Stimulated activated CD4-positive, alpha-beta T cell treated with anti-CD3 and anti-CD28 coated beads, Interleukin-4, amount 100 ng/mL, for 48 hours (primary cell): ENCODE measurements at regions not wholly inside any gene's neighbourhood (a gene's known extent, or its start where the extent isn't known, plus 50 kb on each side); places are given as distances from the start of the nearest gene placed in this dataset.
"Not testable (repeated sequence)": the region's sequence is repeated elsewhere in the genome, so short reads cannot be mapped to it uniquely, and the experiment has no call there.

ENCODE experiments used
- DNase-seq, 2 donors: peaks; one replicate each; pipeline ENCODE4 v3.0.0-alpha.2; 2020; ENCODE audit warnings: low read depth in 2 of 2

- no peak for DNase-seq
Observed at GRCh38 chrX:1103360-1103759, 109.1 kb downstream of the CRLF2 start.

DNA sequence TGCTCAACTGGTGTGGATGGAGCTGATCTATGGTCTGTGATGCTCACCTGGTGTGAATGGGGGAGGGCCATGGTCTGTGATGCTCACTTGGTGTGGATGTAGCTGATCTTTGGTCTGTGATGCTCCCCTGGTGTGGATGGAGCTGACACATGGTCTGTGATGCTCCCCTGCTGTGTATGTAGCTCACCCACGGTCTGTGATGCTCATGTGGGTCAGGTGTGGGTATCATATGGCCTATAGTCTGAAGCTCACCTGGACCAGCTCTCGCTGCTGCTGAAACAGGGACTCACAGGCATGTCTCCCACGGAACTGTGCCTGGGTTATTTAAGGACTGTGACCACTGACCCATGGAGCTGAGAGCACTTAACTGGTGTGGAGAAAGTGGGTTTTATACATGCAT lies 109.7 kb downstream of the CRLF2 start:
- DNase-seq, result no peak

DNA sequence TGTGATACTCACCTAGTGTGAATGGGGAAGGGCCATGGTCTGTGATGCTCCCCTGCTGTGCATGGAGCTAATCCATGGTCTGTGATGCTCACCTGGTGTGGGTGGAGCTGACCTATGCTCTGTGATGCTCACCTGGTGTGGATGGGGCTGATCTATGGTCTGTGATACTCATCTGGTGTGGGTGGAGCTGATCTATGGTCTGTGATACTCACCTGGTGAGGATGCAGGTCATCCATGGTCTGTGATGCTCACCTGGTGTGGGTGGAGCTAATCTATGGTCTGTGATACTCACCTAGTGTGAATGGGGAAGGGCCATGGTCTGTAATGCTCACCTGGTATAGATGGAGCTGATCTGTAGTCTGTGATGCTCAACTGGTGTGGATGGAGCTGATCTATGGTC lies 110.2 kb downstream of the CRLF2 start:
- not testable (repeated sequence) for DNase-seq

DNA sequence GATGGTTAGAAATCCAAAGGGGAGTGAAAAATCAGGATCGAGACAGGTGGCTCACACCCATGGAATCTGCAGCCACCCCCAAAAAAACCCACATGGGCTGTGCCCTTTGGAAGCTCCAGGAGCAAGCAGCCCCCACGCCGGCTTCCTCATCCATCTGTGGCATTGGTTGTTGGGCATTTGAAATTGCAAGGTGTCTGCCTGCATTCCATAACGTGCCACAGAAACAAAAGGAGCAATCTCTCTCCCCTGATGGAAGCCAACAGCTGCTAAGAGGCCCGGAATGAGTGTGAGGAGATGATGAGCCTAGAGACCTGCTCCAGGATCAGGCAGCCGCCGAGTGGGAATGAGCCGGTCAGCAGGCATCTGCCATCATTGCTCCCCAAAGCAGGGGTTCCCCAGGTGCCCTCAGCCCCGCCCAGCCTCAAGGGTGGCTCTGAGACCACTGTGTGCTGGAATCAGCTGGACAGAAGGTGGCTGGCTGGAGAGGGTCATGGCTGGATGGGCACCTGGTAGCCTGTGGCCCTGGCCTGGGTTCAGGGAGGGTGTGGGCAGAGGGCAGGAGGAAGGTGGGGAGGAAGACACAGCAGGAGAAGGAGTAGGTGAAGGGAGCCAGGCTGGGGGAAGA lies 113.2 kb downstream of the CRLF2 start:
- DNase-seq, result no peak

GRCh38 chrX:1097328-1097727 lies 115.1 kb downstream of the CRLF2 start:
- DNase-seq, result no peak

DNA sequence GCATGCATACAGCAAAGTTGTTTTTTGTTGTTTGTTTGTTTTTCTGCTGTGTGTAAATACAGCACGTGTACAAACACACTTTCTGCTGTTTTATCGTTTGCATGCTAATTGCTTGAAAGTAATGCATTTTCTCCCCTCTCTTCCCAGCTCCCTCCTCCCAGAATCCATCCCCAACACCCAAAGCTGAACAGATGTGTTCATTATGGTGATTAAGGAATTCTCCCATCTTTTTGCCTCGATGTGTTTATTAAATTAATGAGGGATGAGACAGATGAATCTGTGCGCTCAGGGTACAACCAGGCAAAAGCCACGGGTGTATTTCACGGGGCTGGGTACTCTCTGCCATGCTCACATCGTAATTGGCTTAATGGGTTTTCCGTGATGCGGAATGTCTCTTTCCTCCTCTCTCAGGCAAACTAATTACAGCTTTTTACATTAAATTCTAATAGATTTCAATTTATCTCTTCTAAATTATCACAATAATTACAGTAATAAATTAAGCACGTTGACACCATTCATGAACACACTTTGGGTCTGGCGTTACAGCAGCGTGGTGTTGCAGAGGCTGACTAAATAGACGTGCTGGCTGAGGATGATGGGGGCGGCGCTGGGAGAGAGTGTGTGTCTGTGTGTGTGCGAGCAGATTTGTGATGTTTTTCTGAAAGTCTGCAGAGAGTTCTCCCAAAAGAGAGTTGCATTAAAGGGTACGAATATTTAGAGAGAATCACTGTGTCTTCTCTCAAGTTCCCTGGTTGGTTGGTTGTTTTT lies 117.7 kb downstream of the CRLF2 start:
- DNase-seq, result no peak

DNA sequence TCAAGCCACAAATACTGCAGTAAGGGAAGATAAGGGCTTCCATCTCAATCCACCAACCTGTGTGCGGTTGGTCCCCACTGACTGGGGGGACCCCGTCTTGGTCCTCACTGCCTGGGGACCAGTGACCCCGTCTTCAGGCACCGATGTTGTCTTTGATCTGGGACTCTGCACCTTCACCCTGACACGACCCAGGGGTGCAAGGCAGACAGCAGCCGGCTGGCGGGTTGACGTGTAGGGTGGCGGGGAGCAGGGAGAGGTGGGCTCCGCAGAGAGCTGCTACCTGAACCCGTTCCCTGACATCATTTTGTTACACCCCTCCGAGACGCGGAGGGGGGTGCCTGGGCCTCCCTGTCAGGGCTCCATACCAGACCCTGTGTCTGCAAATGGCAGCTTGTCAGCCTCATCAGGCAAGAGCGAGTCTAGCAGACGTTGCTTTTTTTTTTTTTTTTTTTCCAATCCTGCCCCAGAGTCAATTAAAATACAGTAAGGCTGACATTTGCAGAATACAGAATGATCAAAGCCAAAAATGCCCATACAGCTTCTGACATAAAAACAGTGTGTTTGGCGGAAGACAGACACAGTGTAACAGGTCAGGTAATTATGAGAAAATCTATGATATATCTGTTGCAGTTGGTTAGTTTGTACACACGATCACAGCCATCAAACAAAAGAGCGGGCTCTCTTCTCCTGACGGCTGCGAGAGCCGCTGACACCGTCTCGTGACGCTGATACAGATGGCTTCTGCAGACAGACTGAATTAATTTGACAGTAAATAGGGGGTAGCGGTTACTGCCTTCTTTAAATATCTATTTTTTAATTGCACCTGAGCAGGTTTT lies 118.6 kb downstream of the CRLF2 start:
- DNase-seq, result no peak

- peak; percentile 15 to 24 for DNase-seq
Observed at GRCh38 chrX:1093121-1093520, 119.3 kb downstream of the CRLF2 start.

DNA sequence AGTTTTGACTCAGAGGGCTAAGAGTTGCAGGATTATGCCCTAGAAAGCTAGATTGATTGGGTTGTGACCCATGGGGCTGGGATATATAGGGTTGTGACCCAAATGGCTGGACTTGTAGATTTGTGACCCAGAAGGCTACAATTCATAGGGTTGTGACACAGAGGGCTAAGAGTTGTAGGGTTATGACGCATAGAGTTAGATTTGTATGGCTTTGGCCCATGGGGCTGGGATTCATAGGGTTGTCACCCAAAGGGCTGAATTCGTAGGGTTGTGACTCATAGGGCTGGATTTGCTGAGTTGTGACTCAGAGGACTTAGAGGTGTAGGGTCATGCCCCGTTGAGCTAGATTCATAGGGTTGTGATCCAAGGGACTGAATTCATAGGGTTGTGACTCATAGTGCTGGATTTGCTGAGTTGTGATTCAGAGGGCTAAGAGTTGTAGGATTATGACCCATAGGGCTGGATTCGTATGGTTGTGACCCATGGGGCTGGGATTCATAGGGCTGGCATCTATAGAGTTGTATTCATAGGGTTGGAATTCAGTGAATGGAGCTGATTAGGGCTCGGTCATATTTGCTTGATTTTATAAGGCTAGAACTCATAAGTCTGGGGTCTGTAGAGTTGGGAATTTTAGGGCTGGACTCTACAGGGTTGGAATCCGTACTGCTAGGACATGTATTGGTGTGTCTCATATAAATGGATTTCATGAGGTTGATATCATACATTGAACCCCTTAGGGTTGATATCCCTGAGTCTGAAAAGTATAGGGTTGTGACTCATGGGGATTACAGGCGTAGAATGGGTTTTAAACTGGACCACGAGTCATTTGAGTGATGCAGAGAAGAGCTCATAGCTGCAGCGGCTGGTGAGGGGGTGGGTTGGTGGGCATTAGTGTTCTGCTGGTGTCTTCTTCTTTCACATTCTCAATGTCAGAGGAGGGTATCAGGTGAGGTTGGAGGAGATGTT lies 125.7 kb downstream of the CRLF2 start:
- no peak for DNase-seq

DNA sequence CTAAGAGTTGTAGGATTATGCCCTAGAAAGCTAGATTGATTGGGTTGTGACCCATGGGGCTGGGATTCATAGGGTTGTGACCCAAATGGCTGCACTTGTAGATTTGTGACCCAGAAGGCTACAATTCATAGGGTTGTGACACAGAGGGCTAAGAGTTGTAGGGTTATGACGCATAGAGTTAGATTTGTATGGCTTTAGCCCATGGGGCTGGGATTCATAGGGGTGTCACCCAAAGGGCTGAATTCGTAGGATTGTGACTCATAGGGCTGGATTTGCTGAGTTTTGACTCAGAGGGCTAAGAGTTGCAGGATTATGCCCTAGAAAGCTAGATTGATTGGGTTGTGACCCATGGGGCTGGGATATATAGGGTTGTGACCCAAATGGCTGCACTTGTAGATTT lies 126.6 kb downstream of the CRLF2 start:
- DNase-seq, result not testable (repeated sequence)

DNA sequence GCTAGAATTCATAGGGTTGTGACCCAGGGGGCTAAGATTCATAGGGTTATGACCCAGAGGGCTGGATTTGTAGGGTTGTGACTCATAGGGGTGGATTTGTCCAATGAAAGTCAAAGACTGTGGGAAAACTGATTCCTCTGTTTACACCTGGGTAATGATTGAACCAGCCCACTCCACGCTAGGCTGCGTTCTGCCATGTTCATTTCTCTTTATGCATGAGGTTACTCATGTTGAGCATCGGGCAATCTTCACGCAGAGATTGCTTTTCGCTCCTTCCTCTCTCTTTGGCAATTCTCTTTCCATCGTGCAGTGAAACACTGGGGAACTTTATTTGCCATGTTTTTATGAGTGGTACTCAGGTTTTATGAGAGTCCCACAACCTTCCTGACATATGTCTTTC lies 127.8 kb downstream of the CRLF2 start:
- DNase-seq, result no peak

- no peak for DNase-seq
Observed at GRCh38 chrX:1076871-1077651, 135.4 kb downstream of the CRLF2 start.

DNA sequence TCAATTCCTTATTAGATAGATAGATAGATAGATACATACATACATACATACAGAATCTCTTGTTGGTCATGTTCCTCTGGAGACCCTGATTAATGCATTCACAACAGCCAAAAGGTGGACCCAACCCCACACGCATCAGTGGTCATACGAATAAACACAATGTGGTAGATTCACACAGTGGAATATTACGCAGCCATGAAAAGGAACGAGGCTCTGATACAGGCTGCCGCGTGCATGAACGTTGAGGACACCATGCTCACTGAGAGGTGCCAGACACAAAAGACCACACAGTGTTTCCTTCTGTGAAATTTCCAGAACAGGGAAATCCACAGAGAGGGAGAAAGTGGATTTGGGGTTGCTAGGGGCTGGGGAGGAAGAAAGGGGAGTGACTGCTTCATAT lies 136.7 kb downstream of the CRLF2 start:
- no peak for DNase-seq

GRCh38 chrX:1075156-1075555 lies 137.3 kb downstream of the CRLF2 start:
- no peak for DNase-seq

- no peak for DNase-seq
Observed at GRCh38 chrX:1074755-1075154, 137.7 kb downstream of the CRLF2 start.

GRCh38 chrX:1074172-1074571 lies 138.3 kb downstream of the CRLF2 start:
- no peak for DNase-seq

DNA sequence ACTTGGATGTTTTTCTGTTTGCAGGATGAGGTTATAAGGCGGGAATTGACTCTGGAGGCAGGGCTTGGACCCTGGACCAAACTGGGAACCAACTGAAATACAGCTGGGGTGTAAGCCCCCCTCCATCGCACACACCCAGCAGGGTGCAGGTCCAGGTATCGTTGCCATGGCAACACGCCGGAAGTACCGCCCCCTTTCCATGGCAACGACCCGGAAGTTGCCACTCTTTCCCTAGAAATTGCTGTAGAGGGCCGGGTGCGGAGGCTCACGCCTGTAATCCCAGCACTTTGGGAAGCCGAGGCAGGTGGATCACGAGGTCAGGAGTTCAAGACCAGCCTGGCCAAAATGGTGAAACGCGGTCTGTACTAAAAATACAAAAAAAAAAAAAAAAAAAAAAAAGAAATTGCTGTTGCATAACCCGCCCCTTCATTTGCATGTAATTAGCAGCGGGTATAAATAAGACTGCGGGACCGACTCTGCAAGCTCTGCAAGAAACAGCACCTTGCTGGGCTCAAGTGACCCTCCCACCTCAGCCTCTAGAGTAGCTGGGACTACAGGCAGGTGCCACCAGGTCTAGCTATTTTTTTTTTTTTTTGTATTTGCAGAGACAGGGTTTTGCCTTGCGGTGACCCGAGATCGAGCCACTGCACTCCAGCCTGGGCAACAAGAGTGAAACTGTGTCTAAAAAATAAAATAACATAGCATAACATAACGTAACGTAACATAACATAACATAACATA lies 139.6 kb downstream of the CRLF2 start:
- DNase-seq, result no peak

DNA sequence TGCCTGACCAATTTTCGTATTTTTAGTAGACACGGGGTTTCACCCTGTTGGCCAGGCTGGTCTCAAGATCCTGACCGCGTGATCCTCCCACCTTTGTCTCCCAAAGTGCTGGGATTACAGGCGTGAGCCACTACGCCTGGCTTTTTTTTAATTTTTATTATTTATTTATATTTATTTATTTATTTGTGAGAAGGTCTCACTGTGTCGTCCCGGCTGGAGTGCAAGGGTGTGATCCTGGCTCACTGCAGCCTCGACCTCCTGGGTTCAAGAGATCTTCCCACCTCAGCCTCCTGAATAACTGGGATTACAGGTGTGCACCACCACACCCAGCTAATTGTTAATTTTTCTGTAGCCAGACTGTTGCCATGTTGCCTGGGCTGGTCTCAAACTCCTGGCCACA lies 141.1 kb downstream of the CRLF2 start:
- no peak for DNase-seq

DNA sequence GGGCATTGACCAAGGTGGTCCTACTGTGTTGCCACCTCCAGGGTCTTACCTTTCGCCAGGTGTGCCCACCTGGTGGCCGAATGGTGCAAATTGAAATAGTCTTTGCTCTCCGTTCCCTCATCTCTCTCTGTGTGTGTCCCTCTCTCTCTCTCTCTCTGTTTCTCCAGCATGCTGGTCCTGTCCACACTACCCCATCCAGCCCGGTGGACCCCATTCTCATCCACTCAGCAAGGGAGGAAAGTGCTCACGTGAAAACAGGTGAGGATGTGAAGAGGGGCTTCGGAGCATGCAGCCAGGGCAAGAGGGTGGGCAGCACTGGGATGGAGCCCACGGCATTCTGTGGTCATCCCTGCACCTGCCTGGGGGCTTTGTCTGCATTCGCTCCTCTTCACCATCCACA lies 150.1 kb downstream of the CRLF2 start:
- no peak for DNase-seq

- DNase-seq, result no peak
Observed at GRCh38 chrX:1060562-1060960, 151.9 kb downstream of the CRLF2 start.
